ENCODE measurements at regions not wholly inside any gene's neighbourhood (a gene's known extent, or its start where the extent isn't known, plus 50 kb on each side); places are given as distances from the start of the nearest gene placed in this dataset.

DNA sequence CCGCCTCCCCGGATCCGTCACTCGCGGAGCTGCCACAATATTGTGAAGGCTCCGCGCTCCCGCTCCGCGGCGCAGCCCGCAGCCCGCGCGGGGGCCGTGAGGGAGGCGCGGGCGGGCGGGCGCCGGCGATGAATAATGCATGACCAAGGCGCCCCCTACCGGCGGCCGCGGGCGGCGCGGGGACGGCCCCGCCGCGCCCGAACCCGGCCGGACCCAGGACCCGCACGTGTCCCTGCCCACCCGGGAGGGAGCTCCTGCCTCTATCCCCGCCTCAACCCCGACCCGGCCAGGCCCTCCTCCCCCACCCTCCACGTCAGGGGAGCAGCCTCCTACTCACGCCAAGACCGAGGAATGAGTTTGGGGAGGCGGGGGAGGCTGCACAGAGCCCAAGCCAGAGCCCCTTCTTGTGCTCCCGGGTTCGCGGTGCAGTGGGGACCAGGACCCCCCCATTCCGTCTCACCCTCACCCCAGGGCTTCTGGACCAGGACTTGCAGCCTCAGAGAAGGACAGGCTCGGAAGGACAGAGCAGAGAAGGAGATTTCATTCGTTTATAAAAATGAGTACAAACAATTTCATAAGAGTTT lies 70.8 kb upstream of the CASZ1 start:
- TF ChIP-seq, protein P1, sequence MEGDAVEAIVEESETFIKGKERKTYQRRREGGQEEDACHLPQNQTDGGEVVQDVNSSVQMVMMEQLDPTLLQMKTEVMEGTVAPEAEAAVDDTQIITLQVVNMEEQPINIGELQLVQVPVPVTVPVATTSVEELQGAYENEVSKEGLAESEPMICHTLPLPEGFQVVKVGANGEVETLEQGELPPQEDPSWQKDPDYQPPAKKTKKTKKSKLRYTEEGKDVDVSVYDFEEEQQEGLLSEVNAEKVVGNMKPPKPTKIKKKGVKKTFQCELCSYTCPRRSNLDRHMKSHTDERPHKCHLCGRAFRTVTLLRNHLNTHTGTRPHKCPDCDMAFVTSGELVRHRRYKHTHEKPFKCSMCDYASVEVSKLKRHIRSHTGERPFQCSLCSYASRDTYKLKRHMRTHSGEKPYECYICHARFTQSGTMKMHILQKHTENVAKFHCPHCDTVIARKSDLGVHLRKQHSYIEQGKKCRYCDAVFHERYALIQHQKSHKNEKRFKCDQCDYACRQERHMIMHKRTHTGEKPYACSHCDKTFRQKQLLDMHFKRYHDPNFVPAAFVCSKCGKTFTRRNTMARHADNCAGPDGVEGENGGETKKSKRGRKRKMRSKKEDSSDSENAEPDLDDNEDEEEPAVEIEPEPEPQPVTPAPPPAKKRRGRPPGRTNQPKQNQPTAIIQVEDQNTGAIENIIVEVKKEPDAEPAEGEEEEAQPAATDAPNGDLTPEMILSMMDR (IDR thresholded peaks at IDR 0.05; ENCODE audit: borderline replicate concordance, extremely low read depth, low read length, poor library complexity, severe bottlenecking): peak; percentile 78
- TF ChIP-seq EZH2 (IDR thresholded peaks at IDR 0.05; ENCODE audit: borderline replicate concordance, low read depth, low read length, severe bottlenecking): peak; percentile 69

All from DND-41 (cell line).